Liver (tissue), 7 donors: ENCODE measurements at regions not wholly inside any gene's neighbourhood (a gene's known extent, or its start where the extent isn't known, plus 50 kb on each side); places are given as distances from the start of the nearest gene placed in this dataset.

ENCODE experiments used
- DNase-seq: peaks from one replicate; pipeline ENCODE4 v3.0.0-alpha.2; 2017; ENCODE audit warnings: low spot score
- H3K27ac ChIP-seq, 2 donors: one replicate each; pipeline ENCODE4 v1.7.0; 2013; ENCODE audit warnings: inconsistent platforms in 2 of 2, low read length in 2 of 2, control low read depth in 1 of 2, low read depth in 1 of 2, mild to moderate bottlenecking in 1 of 2
- H3K27me3 ChIP-seq, 4 donors: one replicate each; pipeline versions ENCODE4 v1.6.1 to v1.7.0; 2013; ENCODE audit warnings: low read length in 3 of 4, inconsistent platforms in 1 of 4, mild to moderate bottlenecking in 1 of 4, moderate library complexity in 1 of 4; ENCODE audit not compliant: control insufficient read depth in 4 of 4, insufficient read depth in 4 of 4
- H3K36me3 ChIP-seq, 4 donors: one replicate each; pipeline versions ENCODE4 v1.6.1 to v1.7.0; 2013; ENCODE audit warnings: low read length in 3 of 4, mild to moderate bottlenecking in 3 of 4, low read depth in 1 of 4, moderate library complexity in 1 of 4; ENCODE audit not compliant: control insufficient read depth in 4 of 4, insufficient read depth in 3 of 4
- H3K4me1 ChIP-seq, 4 donors: one replicate each; pipeline versions ENCODE4 v1.6.1 to v1.7.0; 2013; ENCODE audit warnings: low read length in 3 of 4, mild to moderate bottlenecking in 3 of 4, moderate library complexity in 1 of 4; ENCODE audit not compliant: control insufficient read depth in 4 of 4, insufficient read depth in 4 of 4
- H3K4me3 ChIP-seq, 3 donors: one replicate each; pipeline versions ENCODE4 v1.6.1 to v1.7.0; 2013; ENCODE audit warnings: low read length in 3 of 3, control low read depth in 1 of 3, low read depth in 1 of 3, mild to moderate bottlenecking in 1 of 3
- H3K9ac ChIP-seq, 2 donors: one replicate each; pipeline ENCODE4 v1.7.0; 2013; ENCODE audit warnings: low read length in 2 of 2, mild to moderate bottlenecking in 2 of 2, moderate library complexity in 2 of 2, control low read depth in 1 of 2, low read depth in 1 of 2
- H3K9me3 ChIP-seq, 4 donors: one replicate each; pipeline versions ENCODE4 v1.6.1 to v1.7.0; 2013; ENCODE audit warnings: low read length in 3 of 4; ENCODE audit not compliant: control insufficient read depth in 4 of 4
- FOXA2 ChIP-seq: IDR thresholded peaks from 2 replicates; pipeline ENCODE4 v1.6.1; 2016; ENCODE audit warnings: antibody characterized with exemption
- GABPA ChIP-seq, 2 donors: IDR thresholded peaks in 1 of 2; conservative IDR thresholded peaks in 1 of 2; 2 replicates each; pipeline ENCODE4 v1.6.1; 2016; ENCODE audit warnings: antibody characterized with exemption in 2 of 2, mild to moderate bottlenecking in 1 of 2, moderate library complexity in 1 of 2
- HNF4A ChIP-seq, 2 donors: conservative IDR thresholded peaks; 2 replicates each; pipeline ENCODE4 v1.6.1; 2016; ENCODE audit warnings: antibody characterized with exemption in 2 of 2, mild to moderate bottlenecking in 2 of 2
- HNF4G ChIP-seq: IDR thresholded peaks from 2 replicates; pipeline ENCODE4 v1.6.1; 2016; ENCODE audit warnings: antibody characterized with exemption
- JUND ChIP-seq, 2 donors: IDR thresholded peaks; 2 replicates each; pipeline ENCODE4 v1.6.1; 2016; ENCODE audit warnings: antibody characterized with exemption in 2 of 2
- MAX ChIP-seq: IDR thresholded peaks from 2 replicates; pipeline ENCODE4 v1.6.1; 2016; ENCODE audit warnings: antibody characterized with exemption
- REST ChIP-seq: IDR thresholded peaks from 2 replicates; pipeline ENCODE4 v1.6.1; 2016; ENCODE audit warnings: antibody characterized with exemption, mild to moderate bottlenecking
- TAF1 ChIP-seq: conservative IDR thresholded peaks from 2 replicates; pipeline ENCODE4 v1.6.1; 2016; ENCODE audit warnings: antibody characterized with exemption, mild to moderate bottlenecking
- YY1 ChIP-seq: IDR thresholded peaks from 2 replicates; pipeline ENCODE4 v1.6.1; 2016; ENCODE audit warnings: antibody characterized with exemption, mild to moderate bottlenecking
- ZBTB33 ChIP-seq: IDR thresholded peaks from 2 replicates; pipeline ENCODE4 v1.6.1; 2016; ENCODE audit warnings: antibody characterized with exemption
- WGBS: extraction: QIAGEN DNeasy Blood & Tissue Kit; methylation state at CpG from one replicate; pipeline ENCODE4 v1.1.7; 2013; 5-methylcytosine and 5-hydroxymethylcytosine counted together
- TF ChIP-seq, protein P1 (sequence below): IDR thresholded peaks from 2 replicates; pipeline ENCODE4 v1.6.1; 2016; ENCODE audit warnings: antibody characterized with exemption
- donor health status: healthy.
- donor health status: healthy.
- donor health status: healthy.
- donor health status: healthy.

- TF ChIP-seq, protein P1, sequence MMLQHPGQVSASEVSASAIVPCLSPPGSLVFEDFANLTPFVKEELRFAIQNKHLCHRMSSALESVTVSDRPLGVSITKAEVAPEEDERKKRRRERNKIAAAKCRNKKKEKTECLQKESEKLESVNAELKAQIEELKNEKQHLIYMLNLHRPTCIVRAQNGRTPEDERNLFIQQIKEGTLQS: no peak
- TF ChIP-seq ZBTB33 (no peak), JUND (IDR thresholded peaks at IDR 0.05) (no peak), YY1 (no peak), HNF4G (no peak), TAF1 (no peak), HNF4A (conservative IDR thresholded peaks at IDR 0.05) (no peak)
Measured at GRCh38 chr1:172903581-172904220, 147.0 kb downstream of the TNFSF18 start (continued).

GRCh38 chr1:172905452-172905851 lies 145.3 kb downstream of the TNFSF18 start:
- no peak for DNase-seq
- Histone ChIP-seq H3K9ac (no peak overlapping the region), H3K36me3 (no peaks in the 10 kb centered on the region), H3K27ac (no peak overlapping the region), H3K27me3 (no peaks in the 10 kb centered on the region), H3K4me3 (no peak overlapping the region), H3K4me1 (no peaks in the 10 kb centered on the region), H3K9me3 (no peaks in the 10 kb centered on the region)
- 88% methylated on average over 2 of the region's 2 CpGs for WGBS
- TF ChIP-seq, protein P1: no peak
- TF ChIP-seq GABPA (IDR thresholded peaks at IDR 0.05 in 1 of 2, conservative IDR thresholded peaks at IDR 0.05 in 1 of 2) (no peak), TAF1 (no peak), FOXA2 (no peak), REST (no peak)

GRCh38 chr1:172906778-172907592 lies 143.8 kb downstream of the TNFSF18 start:
- Histone ChIP-seq H3K36me3 (no peaks in the 10 kb centered on the region), H3K27me3 (no peaks in the 10 kb centered on the region), H3K4me3 (no peak overlapping the region), H3K9ac (no peak overlapping the region), H3K27ac (no peak overlapping the region), H3K9me3 (no peaks in the 10 kb centered on the region), H3K4me1 (no peaks in the 10 kb centered on the region)
- TF ChIP-seq YY1 (peak; percentile 16), HNF4A (conservative IDR thresholded peaks at IDR 0.05) (no peak), MAX (no peak)
- WGBS: 67% methylated on average over 4 of the region's 4 CpGs
- DNase-seq: no peak
